Glutamatergic neuron (in vitro differentiated cells): ENCODE measurements at regions not wholly inside any gene's neighbourhood (a gene's known extent, or its start where the extent isn't known, plus 50 kb on each side); places are given as distances from the start of the nearest gene placed in this dataset.

Source experiments
- DNase-seq: peaks from one replicate; pipeline ENCODE4 v3.0.0; 2022
- H3K27ac Mint-ChIP-seq: one replicate; pipeline ENCODE4 v1.8.0; 2020; ENCODE audit warnings: mild to moderate bottlenecking, mixed read lengths, inconsistent platforms; ENCODE audit not compliant: unreplicated experiment
- H3K27me3 Mint-ChIP-seq: one replicate; pipeline ENCODE4 v1.8.0; 2020; ENCODE audit warnings: mild to moderate bottlenecking, moderate library complexity, mixed read lengths, inconsistent platforms; ENCODE audit not compliant: unreplicated experiment
- H3K36me3 Mint-ChIP-seq: one replicate; pipeline ENCODE4 v1.8.0; 2020; ENCODE audit warnings: mild to moderate bottlenecking, mixed read lengths, inconsistent platforms; ENCODE audit not compliant: unreplicated experiment
- H3K4me1 Mint-ChIP-seq: one replicate; pipeline ENCODE4 v1.8.0; 2020; ENCODE audit warnings: mild to moderate bottlenecking, low read depth, mixed read lengths, inconsistent platforms; ENCODE audit not compliant: unreplicated experiment
- H3K4me3 Mint-ChIP-seq: one replicate; pipeline ENCODE4 v1.8.0; 2020; ENCODE audit warnings: mild to moderate bottlenecking, mixed read lengths, inconsistent platforms; ENCODE audit not compliant: unreplicated experiment
- H3K9me3 Mint-ChIP-seq: one replicate; pipeline ENCODE4 v1.8.0; 2020; ENCODE audit warnings: mild to moderate bottlenecking, moderate library complexity, mixed read lengths, inconsistent platforms; ENCODE audit not compliant: unreplicated experiment
- TF ChIP-seq, protein P1 (sequence below): fragments of 200-600 bp; sonication (generic); IDR thresholded peaks from one replicate; pipeline ENCODE4 v1.5.0; 2021; ENCODE audit not compliant: partially characterized antibody, unreplicated experiment

DNA sequence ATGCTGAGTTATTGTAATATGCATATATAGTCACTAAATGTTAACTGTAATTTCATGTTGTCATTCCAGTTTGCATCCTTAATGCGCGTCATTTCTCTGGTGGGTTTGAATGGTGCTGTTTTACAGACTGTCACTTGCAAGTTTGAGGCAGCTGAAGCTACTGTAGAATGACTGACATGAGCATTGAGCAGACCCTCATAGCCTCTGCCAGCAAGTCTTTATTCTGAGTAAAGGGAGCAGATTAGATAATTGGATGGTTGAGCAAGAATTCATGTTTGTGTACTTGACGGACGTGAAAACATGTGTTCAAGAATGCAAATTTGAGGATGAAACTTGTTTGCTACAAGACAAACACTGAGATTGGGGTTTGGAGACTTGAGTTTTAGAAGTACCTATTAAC is 854.8 kb upstream of the KLHL29 start:
- no peaks in the 10 kb centered on the region for H3K27me3 Mint-ChIP-seq
- no peak overlapping the region for H3K27ac Mint-ChIP-seq
- peaks cover 5% of the 10 kb centered on the region for H3K36me3 Mint-ChIP-seq
- no peak for DNase-seq
- no peaks in the 10 kb centered on the region for H3K4me1 Mint-ChIP-seq
- TF ChIP-seq, protein P1, sequence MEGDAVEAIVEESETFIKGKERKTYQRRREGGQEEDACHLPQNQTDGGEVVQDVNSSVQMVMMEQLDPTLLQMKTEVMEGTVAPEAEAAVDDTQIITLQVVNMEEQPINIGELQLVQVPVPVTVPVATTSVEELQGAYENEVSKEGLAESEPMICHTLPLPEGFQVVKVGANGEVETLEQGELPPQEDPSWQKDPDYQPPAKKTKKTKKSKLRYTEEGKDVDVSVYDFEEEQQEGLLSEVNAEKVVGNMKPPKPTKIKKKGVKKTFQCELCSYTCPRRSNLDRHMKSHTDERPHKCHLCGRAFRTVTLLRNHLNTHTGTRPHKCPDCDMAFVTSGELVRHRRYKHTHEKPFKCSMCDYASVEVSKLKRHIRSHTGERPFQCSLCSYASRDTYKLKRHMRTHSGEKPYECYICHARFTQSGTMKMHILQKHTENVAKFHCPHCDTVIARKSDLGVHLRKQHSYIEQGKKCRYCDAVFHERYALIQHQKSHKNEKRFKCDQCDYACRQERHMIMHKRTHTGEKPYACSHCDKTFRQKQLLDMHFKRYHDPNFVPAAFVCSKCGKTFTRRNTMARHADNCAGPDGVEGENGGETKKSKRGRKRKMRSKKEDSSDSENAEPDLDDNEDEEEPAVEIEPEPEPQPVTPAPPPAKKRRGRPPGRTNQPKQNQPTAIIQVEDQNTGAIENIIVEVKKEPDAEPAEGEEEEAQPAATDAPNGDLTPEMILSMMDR: no peak
- H3K9me3 Mint-ChIP-seq: peaks cover 3% of the 10 kb centered on the region
- H3K4me3 Mint-ChIP-seq: no peak overlapping the region

DNA sequence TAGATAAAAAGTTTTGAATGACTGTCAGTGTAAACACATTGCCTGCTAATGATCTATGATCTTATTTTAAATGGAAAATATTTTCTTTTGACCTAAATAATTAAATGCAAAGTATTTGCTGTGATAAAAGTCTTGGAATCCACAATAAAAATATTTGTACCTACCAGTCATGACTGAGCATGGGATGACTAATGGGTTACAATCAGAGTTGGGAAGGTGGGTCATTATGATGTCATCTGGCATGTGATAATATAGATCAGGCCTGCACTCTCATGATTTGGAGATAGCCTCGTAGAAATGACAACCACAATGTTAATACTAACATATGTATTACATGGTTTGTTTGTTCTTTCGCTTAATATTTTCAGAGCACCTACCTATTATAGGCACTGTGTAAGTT is 848.8 kb upstream of the KLHL29 start:
- Mint-ChIP-seq H3K36me3 (peaks cover 5% of the 10 kb centered on the region), H3K27ac (no peak overlapping the region), H3K27me3 (no peaks in the 10 kb centered on the region), H3K4me3 (no peak overlapping the region), H3K4me1 (no peaks in the 10 kb centered on the region), H3K9me3 (no peaks in the 10 kb centered on the region)
- no peak for DNase-seq
- TF ChIP-seq, protein P1: no peak

DNA sequence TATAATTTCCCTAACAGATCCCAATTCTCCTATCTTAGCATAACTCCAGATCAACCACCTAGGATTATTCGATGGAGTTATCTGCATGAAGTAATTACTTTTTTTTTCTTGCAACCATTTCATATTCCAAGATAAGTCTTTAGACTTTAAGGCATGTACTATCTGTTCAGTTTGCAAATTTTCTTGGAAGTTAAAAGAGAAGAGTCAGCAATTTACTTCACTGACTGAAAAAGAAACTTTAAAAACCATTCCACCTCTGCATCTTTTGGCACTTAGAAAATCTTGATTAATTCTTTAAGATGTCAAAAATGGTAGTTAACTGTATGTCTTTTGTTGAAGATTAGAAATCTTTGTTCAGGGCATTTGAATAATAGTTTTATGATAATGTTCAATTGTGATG is 830.5 kb upstream of the KLHL29 start:
- Mint-ChIP-seq H3K9me3 (peaks cover 3% of the 10 kb centered on the region), H3K27me3 (peaks cover 2% of the 10 kb centered on the region), H3K27ac (no peak overlapping the region), H3K4me3 (no peak overlapping the region), H3K4me1 (no peaks in the 10 kb centered on the region), H3K36me3 (peaks cover 5% of the 10 kb centered on the region)
- TF ChIP-seq, protein P1: no peak
- no peak for DNase-seq

DNA sequence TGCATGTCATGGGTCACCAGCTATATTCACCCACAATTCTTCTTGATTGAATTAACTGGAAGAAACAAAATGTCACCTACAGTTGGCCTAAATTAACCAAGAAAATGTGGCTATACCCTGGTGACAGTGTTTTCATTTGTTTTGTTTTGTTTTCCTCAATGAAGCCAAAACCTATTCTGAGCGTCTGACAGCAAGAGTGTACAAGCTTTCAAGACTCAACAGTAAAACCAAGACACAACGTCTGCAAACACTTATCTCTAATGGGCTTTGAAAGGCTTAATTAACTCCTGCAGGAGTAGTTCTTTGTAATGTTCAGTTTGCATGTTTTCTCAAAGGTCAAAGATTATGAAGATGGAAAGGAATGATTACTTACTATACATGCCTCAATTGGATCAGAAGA is 827.6 kb upstream of the KLHL29 start:
- Mint-ChIP-seq H3K4me1 (no peaks in the 10 kb centered on the region), H3K27ac (no peak overlapping the region), H3K27me3 (peaks cover 2% of the 10 kb centered on the region), H3K4me3 (no peak overlapping the region), H3K36me3 (no peaks in the 10 kb centered on the region), H3K9me3 (peaks cover 2% of the 10 kb centered on the region)
- TF ChIP-seq, protein P1: no peak
- DNase-seq: no peak

DNA sequence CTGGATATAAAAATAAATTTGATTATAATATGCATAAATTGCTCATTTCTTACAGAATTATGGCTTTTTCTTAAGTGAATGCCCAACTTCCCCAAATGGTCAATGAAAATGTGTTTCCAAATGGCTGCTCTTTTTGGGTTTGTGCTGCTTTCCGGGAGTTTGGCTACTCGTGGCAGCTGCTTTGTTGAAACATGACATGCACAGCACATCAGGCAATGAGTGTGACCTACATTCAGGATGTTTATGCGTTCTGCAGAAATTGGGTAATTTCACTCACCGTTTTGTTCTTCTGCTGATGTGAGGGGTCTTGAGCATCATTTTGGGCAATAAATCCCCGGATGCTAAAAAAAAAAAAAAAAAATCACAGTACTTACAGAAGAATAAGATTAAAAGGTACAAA is 825.0 kb upstream of the KLHL29 start:
- peaks cover 1% of the 10 kb centered on the region for H3K4me1 Mint-ChIP-seq
- H3K4me3 Mint-ChIP-seq: no peak overlapping the region
- TF ChIP-seq, protein P1: no peak
- no peaks in the 10 kb centered on the region for H3K36me3 Mint-ChIP-seq
- H3K27ac Mint-ChIP-seq: no peak overlapping the region
- H3K9me3 Mint-ChIP-seq: peaks cover 2% of the 10 kb centered on the region
- H3K27me3 Mint-ChIP-seq: peaks cover 2% of the 10 kb centered on the region
- no peak for DNase-seq
